Gastrocnemius medialis (tissue), 4 donors: ENCODE measurements at regions not wholly inside any gene's neighbourhood (a gene's known extent, or its start where the extent isn't known, plus 50 kb on each side); places are given as distances from the start of the nearest gene placed in this dataset.

Source experiments
- POLR2A ChIP-seq, 2 donors: fragments of 450-650 bp; IDR thresholded peaks; one replicate each; pipeline ENCODE4 v1.6.1; 2017; ENCODE audit warnings: antibody characterized with exemption in 2 of 2, mild to moderate bottlenecking in 2 of 2, moderate library complexity in 2 of 2
- TF ChIP-seq, protein P1 (sequence below), 5 experiments: fragments of 450-650 bp in 3 of 5; fragments of 200-600 bp in 2 of 5; sonication (generic) in 2 of 5; IDR thresholded peaks in 4 of 5; conservative IDR thresholded peaks in 1 of 5; 1 replicate in 4 of 5; 2 replicates in 1 of 5; pipeline ENCODE4 v1.5.1; 2016 to 2019; ENCODE audit warnings: antibody characterized with exemption in 5 of 5, mild to moderate bottlenecking in 3 of 5, moderate library complexity in 3 of 5

DNA sequence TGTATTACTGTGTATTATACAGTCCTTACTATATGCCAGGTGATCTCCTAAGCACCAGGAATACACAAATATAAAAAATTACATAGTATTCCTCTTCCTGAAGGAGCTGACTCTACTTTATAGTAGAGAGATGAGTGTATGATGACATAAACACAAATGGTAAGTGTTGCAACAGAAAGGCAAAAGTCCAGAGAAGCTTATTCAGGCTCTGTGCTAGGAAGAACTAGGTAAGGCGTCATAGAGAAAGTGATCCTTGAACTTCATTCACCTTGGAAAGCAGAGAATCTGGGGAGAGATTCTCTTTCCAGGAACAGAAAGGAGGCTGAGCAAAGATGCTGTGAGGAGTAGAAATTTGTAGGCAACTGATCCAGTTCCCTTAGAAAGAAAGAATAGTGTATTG lies 115.0 kb upstream of the KCNIP4 start:
- TF ChIP-seq, protein P1, sequence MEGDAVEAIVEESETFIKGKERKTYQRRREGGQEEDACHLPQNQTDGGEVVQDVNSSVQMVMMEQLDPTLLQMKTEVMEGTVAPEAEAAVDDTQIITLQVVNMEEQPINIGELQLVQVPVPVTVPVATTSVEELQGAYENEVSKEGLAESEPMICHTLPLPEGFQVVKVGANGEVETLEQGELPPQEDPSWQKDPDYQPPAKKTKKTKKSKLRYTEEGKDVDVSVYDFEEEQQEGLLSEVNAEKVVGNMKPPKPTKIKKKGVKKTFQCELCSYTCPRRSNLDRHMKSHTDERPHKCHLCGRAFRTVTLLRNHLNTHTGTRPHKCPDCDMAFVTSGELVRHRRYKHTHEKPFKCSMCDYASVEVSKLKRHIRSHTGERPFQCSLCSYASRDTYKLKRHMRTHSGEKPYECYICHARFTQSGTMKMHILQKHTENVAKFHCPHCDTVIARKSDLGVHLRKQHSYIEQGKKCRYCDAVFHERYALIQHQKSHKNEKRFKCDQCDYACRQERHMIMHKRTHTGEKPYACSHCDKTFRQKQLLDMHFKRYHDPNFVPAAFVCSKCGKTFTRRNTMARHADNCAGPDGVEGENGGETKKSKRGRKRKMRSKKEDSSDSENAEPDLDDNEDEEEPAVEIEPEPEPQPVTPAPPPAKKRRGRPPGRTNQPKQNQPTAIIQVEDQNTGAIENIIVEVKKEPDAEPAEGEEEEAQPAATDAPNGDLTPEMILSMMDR (IDR thresholded peaks at IDR 0.05 in 4 of 5, conservative IDR thresholded peaks at IDR 0.05 in 1 of 5) = no peak
- TF ChIP-seq POLR2A (IDR thresholded peaks at IDR 0.05) = no peak
